ENCODE measurements at regions not wholly inside any gene's neighbourhood (a gene's known extent, or its start where the extent isn't known, plus 50 kb on each side); places are given as distances from the start of the nearest gene placed in this dataset.

DNA sequence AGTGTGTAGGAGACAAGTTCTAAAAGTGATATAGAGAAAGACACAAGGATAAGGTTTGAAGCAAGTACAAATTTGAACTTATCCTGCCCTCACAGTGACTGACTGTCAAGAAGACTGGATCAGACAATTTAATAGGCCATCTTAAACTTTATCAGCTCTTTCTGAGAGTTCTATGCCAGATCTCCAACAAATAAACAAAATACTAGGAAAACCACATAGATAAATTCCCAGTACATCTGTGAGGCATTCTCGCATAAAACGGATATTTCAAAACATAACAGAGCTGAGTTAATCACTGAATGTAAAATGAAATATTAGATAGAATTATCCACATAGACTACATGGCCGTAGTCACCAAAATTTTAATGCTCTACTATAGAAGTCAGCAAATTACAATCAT, 120.9 kb upstream of the LUZP2 start:
- no peak overlapping the region for H3K27ac ChIP-seq (ENCODE audit: low read depth, low read length)
- H3K27ac Mint-ChIP-seq: no peak overlapping the region
- no peaks in the 10 kb centered on the region for H3K27me3 Mint-ChIP-seq
- H3K4me3 ChIP-seq (ENCODE audit: low read length): no peak overlapping the region
- no peak for DNase-seq
- peaks cover 1 to 23% (median 10%) of the 10 kb centered on the region in 5 donors for H3K9me3 Mint-ChIP-seq
- H3K4me3 Mint-ChIP-seq: no peak overlapping the region
- peaks cover 0 to 2% (median 0%) of the 10 kb centered on the region in 3 donors for H3K36me3 Mint-ChIP-seq
- H3K9me3 ChIP-seq (ENCODE audit: low read length): no peaks in the 10 kb centered on the region
- H3K36me3 ChIP-seq (ENCODE audit: insufficient read depth, low read length): no peaks in the 10 kb centered on the region
- CTCF ChIA-PET: no interaction called here
- H3K4me1 ChIP-seq (ENCODE audit: insufficient read depth, low read length): no peaks in the 10 kb centered on the region
- POLR2A ChIA-PET: no interaction called here
- H3K4me1 Mint-ChIP-seq: no peaks in the 10 kb centered on the region
- no peaks in the 10 kb centered on the region for H3K27me3 ChIP-seq (ENCODE audit: insufficient read depth, low read length, poor library complexity, severe bottlenecking)

DNA sequence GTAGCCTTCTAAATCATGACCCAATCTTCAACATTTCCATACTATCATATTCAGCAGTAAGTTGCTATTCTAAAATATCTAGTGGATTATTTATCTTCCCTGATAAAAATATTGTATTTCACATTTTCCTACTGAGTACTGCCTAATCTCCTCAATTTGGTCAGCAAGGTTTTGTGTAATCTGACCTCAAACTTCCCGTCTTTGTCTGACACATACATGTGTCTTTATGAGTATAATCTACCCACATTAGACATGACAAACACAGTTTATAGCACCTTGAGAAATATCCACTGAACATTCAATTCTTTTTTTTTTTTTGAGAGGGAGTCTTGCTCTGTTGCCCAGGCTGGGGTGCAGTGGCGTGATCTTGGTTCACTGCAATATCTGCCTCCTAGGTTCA, 113.7 kb upstream of the LUZP2 start:
- H3K27ac Mint-ChIP-seq: no peak overlapping the region
- Histone ChIP-seq H3K4me3 (ENCODE audit: low read length) (no peak overlapping the region), H3K36me3 (ENCODE audit: insufficient read depth, low read length) (no peaks in the 10 kb centered on the region), H3K9me3 (ENCODE audit: low read length) (no peaks in the 10 kb centered on the region), H3K4me1 (ENCODE audit: insufficient read depth, low read length) (no peaks in the 10 kb centered on the region), H3K27ac (ENCODE audit: low read depth, low read length) (no peak overlapping the region), H3K27me3 (ENCODE audit: insufficient read depth, low read length, poor library complexity, severe bottlenecking) (no peaks in the 10 kb centered on the region)
- no peaks in the 10 kb centered on the region for H3K27me3 Mint-ChIP-seq
- POLR2A ChIA-PET: no interaction called here
- no peak for DNase-seq
- no peak overlapping the region for H3K4me3 Mint-ChIP-seq
- no peaks in the 10 kb centered on the region for H3K4me1 Mint-ChIP-seq
- H3K36me3 Mint-ChIP-seq: no peaks in the 10 kb centered on the region
- CTCF ChIA-PET: no interaction called here
- peaks cover 2 to 35% (median 6%) of the 10 kb centered on the region in 5 donors for H3K9me3 Mint-ChIP-seq

DNA sequence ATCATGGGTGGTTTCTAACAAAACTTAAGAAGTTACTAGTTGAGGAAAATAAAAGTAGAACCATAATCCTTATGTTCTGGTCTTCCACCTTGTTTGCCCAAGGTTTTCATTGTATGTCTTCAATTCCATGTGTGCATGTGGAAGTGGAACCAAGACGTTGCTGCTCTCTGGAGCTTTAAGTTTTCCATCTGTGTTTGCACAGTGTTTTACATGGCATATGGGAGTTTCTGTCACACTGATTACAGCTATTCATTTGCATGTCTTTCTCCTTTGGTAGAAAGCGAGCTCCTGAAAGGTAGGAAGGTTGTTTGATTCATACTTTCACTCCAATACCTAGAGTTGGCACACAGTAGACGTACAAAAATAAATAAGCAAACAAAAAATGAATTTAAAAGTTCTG, 112.6 kb upstream of the LUZP2 start:
- no peak overlapping the region for H3K27ac Mint-ChIP-seq
- Histone ChIP-seq H3K36me3 (ENCODE audit: insufficient read depth, low read length) (no peaks in the 10 kb centered on the region), H3K4me1 (ENCODE audit: insufficient read depth, low read length) (no peaks in the 10 kb centered on the region), H3K9me3 (ENCODE audit: low read length) (no peaks in the 10 kb centered on the region), H3K27ac (ENCODE audit: low read depth, low read length) (no peak overlapping the region), H3K27me3 (ENCODE audit: insufficient read depth, low read length, poor library complexity, severe bottlenecking) (no peaks in the 10 kb centered on the region), H3K4me3 (ENCODE audit: low read length) (no peak overlapping the region)
- no peaks in the 10 kb centered on the region for H3K36me3 Mint-ChIP-seq
- no peak overlapping the region for H3K4me3 Mint-ChIP-seq
- ChIA-PET CTCF (no interaction called here), POLR2A (no interaction called here)
- H3K27me3 Mint-ChIP-seq: no peaks in the 10 kb centered on the region
- peaks cover 2 to 35% (median 6%) of the 10 kb centered on the region in 5 donors for H3K9me3 Mint-ChIP-seq
- DNase-seq: no peak
- H3K4me1 Mint-ChIP-seq: no peaks in the 10 kb centered on the region

DNA sequence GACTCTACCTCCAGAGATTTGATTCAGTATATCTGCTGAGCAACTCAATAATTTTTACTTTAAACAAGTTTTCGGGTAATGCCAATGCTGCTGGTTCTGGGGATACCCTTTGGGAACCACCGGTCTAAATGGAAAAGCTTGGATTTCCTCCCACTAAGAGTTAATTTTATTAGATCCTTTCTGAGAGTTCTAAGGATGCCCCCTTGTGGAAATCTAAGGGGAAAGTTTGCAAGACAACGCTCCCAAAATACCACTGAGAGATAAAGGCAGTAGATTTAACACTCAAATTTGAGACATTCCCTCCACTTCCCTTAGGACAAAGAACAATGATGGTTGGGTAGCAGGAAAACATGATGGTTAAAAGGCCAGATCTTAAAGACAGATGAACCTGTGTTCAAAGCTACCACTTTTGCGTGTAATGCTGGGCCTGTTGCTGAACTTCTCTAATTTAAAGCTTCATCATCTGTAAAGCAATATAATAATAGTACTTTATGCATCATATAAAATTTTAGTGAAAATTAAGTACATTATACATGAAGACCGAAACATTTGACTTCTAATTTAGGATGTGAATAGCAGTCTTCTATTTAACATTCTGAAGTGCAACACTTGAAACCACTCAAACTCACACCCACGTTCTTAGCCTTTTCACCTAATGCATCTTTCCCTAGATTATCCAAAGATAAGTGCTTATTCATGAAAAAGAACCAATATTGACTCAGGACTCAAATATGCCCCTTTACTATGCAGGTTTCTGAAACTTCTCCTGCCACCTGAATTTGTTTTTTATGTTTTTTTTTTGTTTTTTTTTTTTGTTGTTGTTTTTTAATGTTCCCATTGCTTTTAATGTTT, 110.1 kb upstream of the LUZP2 start:
- H3K27me3 ChIP-seq (ENCODE audit: insufficient read depth, low read length, poor library complexity, severe bottlenecking): no peaks in the 10 kb centered on the region
- H3K4me1 ChIP-seq (ENCODE audit: insufficient read depth, low read length): no peaks in the 10 kb centered on the region
- Mint-ChIP-seq H3K9me3 (peaks cover 0 to 40% (median 7%) of the 10 kb centered on the region in 5 donors), H3K4me1 (no peaks in the 10 kb centered on the region), H3K36me3 (no peaks in the 10 kb centered on the region), H3K4me3 (no peak overlapping the region), H3K27ac (no peak overlapping the region), H3K27me3 (no peaks in the 10 kb centered on the region)
- H3K36me3 ChIP-seq (ENCODE audit: insufficient read depth, low read length): no peaks in the 10 kb centered on the region
- H3K4me3 ChIP-seq (ENCODE audit: low read length): no peak overlapping the region
- ChIA-PET CTCF (no interaction called here), POLR2A (no interaction called here)
- H3K27ac ChIP-seq (ENCODE audit: low read depth, low read length): no peak overlapping the region
- no peaks in the 10 kb centered on the region for H3K9me3 ChIP-seq (ENCODE audit: low read length)
- no peak for DNase-seq

DNA sequence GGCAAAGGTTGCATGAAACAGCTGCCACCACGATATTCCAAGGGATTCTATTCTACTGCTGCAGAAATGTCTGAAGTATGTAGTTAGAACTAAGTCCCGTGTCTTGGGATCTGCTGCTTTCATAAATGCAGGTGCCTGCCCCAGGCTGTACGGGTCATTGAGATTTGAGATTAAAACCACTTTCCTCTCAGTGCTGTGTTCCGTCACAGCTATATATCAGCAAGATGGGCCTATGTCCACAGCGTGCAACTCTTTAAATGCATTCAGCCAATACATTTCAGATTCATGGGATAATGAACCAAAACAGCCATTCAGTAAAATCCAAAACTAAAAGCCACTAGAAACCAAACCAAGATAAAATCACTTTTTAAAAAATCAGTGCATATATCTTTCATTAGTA, 107.3 kb upstream of the LUZP2 start:
- no peak overlapping the region for H3K4me3 ChIP-seq (ENCODE audit: low read length)
- Mint-ChIP-seq H3K4me1 (no peaks in the 10 kb centered on the region), H3K27ac (no peak overlapping the region), H3K27me3 (no peaks in the 10 kb centered on the region), H3K4me3 (no peak overlapping the region), H3K9me3 (peaks cover 0 to 32% (median 6%) of the 10 kb centered on the region in 5 donors), H3K36me3 (no peaks in the 10 kb centered on the region)
- H3K9me3 ChIP-seq (ENCODE audit: low read length): no peaks in the 10 kb centered on the region
- no peak overlapping the region for H3K27ac ChIP-seq (ENCODE audit: low read depth, low read length)
- POLR2A ChIA-PET: no interaction called here
- CTCF ChIA-PET: no interaction called here
- no peaks in the 10 kb centered on the region for H3K4me1 ChIP-seq (ENCODE audit: insufficient read depth, low read length)
- DNase-seq: no peak
- H3K27me3 ChIP-seq (ENCODE audit: insufficient read depth, low read length, poor library complexity, severe bottlenecking): no peaks in the 10 kb centered on the region
- H3K36me3 ChIP-seq (ENCODE audit: insufficient read depth, low read length): no peaks in the 10 kb centered on the region

DNA sequence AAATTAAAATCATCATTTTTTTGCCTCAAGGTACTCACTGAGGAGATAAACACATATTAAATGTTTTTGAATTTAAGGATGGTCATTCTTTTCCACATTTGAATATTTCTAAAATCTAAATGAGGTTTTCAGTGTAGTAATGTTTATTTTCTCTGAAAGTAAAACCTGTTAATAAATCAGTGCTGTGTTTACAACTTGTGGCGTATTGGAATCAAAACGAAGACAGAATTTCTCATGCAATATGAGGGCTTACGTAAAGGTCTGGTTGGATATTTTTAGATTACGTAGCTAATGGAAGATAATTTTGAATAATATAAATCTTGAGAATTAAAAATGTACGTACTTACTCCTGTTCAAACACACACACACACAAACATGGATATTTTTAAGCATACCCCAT, 106.8 kb upstream of the LUZP2 start:
- peaks cover 0 to 36% (median 6%) of the 10 kb centered on the region in 5 donors for H3K9me3 Mint-ChIP-seq
- H3K27me3 ChIP-seq (ENCODE audit: insufficient read depth, low read length, poor library complexity, severe bottlenecking): no peaks in the 10 kb centered on the region
- H3K27ac ChIP-seq (ENCODE audit: low read depth, low read length): no peak overlapping the region
- H3K4me1 Mint-ChIP-seq: no peaks in the 10 kb centered on the region
- DNase-seq: no peak
- ChIA-PET POLR2A (no interaction called here), CTCF (no interaction called here)
- no peaks in the 10 kb centered on the region for H3K4me1 ChIP-seq (ENCODE audit: insufficient read depth, low read length)
- no peak overlapping the region for H3K4me3 ChIP-seq (ENCODE audit: low read length)
- no peak overlapping the region for H3K27ac Mint-ChIP-seq
- H3K27me3 Mint-ChIP-seq: no peaks in the 10 kb centered on the region
- H3K36me3 Mint-ChIP-seq: no peaks in the 10 kb centered on the region
- H3K9me3 ChIP-seq (ENCODE audit: low read length): no peaks in the 10 kb centered on the region
- H3K4me3 Mint-ChIP-seq: no peak overlapping the region
- no peaks in the 10 kb centered on the region for H3K36me3 ChIP-seq (ENCODE audit: insufficient read depth, low read length)

DNA sequence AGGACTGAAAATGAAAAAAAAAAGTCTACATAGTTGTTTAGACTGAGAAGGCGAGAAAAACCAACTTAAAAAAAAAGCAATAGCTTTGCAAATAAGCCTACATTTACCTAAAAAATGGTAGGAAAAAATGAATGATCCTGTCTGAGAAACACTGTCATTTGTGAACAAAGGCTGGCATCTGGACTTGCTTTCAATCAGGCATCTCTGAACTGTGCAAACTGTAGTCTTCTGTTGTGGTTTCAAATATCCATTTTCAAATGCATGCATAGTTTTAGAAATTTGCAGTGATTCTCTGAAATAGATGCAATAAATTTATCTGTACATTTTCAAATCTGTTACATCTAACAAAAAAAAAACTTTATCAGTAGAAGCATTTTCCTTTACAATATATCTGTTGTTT, 106.1 kb upstream of the LUZP2 start:
- no peaks in the 10 kb centered on the region for H3K36me3 ChIP-seq (ENCODE audit: insufficient read depth, low read length)
- no peaks in the 10 kb centered on the region for H3K9me3 ChIP-seq (ENCODE audit: low read length)
- DNase-seq: no peak
- Mint-ChIP-seq H3K4me3 (no peak overlapping the region), H3K9me3 (peaks cover 0 to 34% (median 6%) of the 10 kb centered on the region in 5 donors), H3K27ac (no peak overlapping the region), H3K27me3 (no peaks in the 10 kb centered on the region), H3K36me3 (no peaks in the 10 kb centered on the region), H3K4me1 (no peaks in the 10 kb centered on the region)
- ChIA-PET POLR2A (no interaction called here), CTCF (no interaction called here)
- H3K27me3 ChIP-seq (ENCODE audit: insufficient read depth, low read length, poor library complexity, severe bottlenecking): no peaks in the 10 kb centered on the region
- no peaks in the 10 kb centered on the region for H3K4me1 ChIP-seq (ENCODE audit: insufficient read depth, low read length)
- H3K4me3 ChIP-seq (ENCODE audit: low read length): no peak overlapping the region
- no peak overlapping the region for H3K27ac ChIP-seq (ENCODE audit: low read depth, low read length)

DNA sequence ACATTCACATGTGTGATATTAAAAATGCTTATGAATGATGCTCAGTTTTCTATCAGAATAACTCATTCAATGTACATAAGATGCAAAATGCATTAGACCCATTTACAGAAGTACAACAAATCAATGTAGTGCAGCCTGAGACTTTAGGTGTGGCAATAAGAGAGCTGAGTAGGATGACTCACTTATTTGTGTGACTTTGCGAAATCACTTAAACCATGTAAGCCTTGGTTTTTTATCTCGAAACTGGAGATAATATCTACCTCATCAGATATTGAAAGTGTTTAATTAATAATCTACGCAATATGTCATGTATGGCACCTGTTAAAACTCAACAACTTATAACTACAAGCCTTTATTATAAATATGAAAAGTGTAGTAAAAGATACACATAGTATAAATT, 105.7 kb upstream of the LUZP2 start:
- H3K9me3 Mint-ChIP-seq: peaks cover 0 to 31% (median 4%) of the 10 kb centered on the region in 5 donors
- no peak overlapping the region for H3K27ac Mint-ChIP-seq
- H3K36me3 Mint-ChIP-seq: no peaks in the 10 kb centered on the region
- POLR2A ChIA-PET: no interaction called here
- no peak for DNase-seq
- Histone ChIP-seq H3K27me3 (ENCODE audit: insufficient read depth, low read length, poor library complexity, severe bottlenecking) (no peaks in the 10 kb centered on the region), H3K4me3 (ENCODE audit: low read length) (no peak overlapping the region), H3K36me3 (ENCODE audit: insufficient read depth, low read length) (no peaks in the 10 kb centered on the region), H3K9me3 (ENCODE audit: low read length) (no peaks in the 10 kb centered on the region), H3K4me1 (ENCODE audit: insufficient read depth, low read length) (no peaks in the 10 kb centered on the region), H3K27ac (ENCODE audit: low read depth, low read length) (no peak overlapping the region)
- H3K27me3 Mint-ChIP-seq: no peaks in the 10 kb centered on the region
- no peak overlapping the region for H3K4me3 Mint-ChIP-seq
- H3K4me1 Mint-ChIP-seq: no peaks in the 10 kb centered on the region
- CTCF ChIA-PET: no interaction called here
